GM21717 (cell line): ENCODE measurements at regions not wholly inside any gene's neighbourhood (a gene's known extent, or its start where the extent isn't known, plus 50 kb on each side); places are given as distances from the start of the nearest gene placed in this dataset.

Experiments used
- ATAC-seq: cut with Tn5 transposase; IDR thresholded peaks from one replicate; pipeline ENCODE4 v1.9.1; 2021; ENCODE audit warnings: mild to moderate bottlenecking, moderate library complexity; ENCODE audit not compliant: unreplicated experiment

- no peak for ATAC-seq
Measured at GRCh38 chr18:24930478-24930877, 421.5 kb downstream of the ZNF521 start.

- ATAC-seq: no peak
Measured at GRCh38 chr18:24930971-24931370, 421.0 kb downstream of the ZNF521 start.

GRCh38 chr18:24933345-24933744 lies 418.6 kb downstream of the ZNF521 start:
- no peak for ATAC-seq

- no peak for ATAC-seq
Measured at GRCh38 chr18:24934258-24934932, 417.6 kb downstream of the ZNF521 start.

- no peak for ATAC-seq
Measured at GRCh38 chr18:24935008-24935407, 417.0 kb downstream of the ZNF521 start.

GRCh38 chr18:24935896-24936295 lies 416.1 kb downstream of the ZNF521 start:
- ATAC-seq: no peak

GRCh38 chr18:24936691-24937090 lies 415.3 kb downstream of the ZNF521 start:
- ATAC-seq: no peak

- ATAC-seq: no peak
Measured at GRCh38 chr18:24937639-24938275, 414.2 kb downstream of the ZNF521 start.

- ATAC-seq: no peak
Measured at GRCh38 chr18:24940416-24940815, 411.6 kb downstream of the ZNF521 start.

- ATAC-seq: no peak
Measured at GRCh38 chr18:24941174-24941951, 410.6 kb downstream of the ZNF521 start.

GRCh38 chr18:24942144-24942543 lies 409.8 kb downstream of the ZNF521 start:
- ATAC-seq: no peak

- ATAC-seq: no peak
Measured at GRCh38 chr18:24947521-24948305, 404.3 kb downstream of the ZNF521 start.

- ATAC-seq: no peak
Measured at GRCh38 chr18:24949908-24950307, 402.1 kb downstream of the ZNF521 start.

GRCh38 chr18:24954341-24954740 lies 397.6 kb downstream of the ZNF521 start:
- no peak for ATAC-seq

GRCh38 chr18:24958001-24958400 lies 394.0 kb downstream of the ZNF521 start:
- ATAC-seq: no peak

- ATAC-seq: no peak
Measured at GRCh38 chr18:24959051-24959476, 392.9 kb downstream of the ZNF521 start.

- ATAC-seq: peak; percentile 72
Measured at GRCh38 chr18:24964216-24964615, 387.8 kb downstream of the ZNF521 start.

- ATAC-seq: no peak
Measured at GRCh38 chr18:24968238-24968775, 383.7 kb downstream of the ZNF521 start.

- no peak for ATAC-seq
Measured at GRCh38 chr18:24972577-24972976, 379.4 kb downstream of the ZNF521 start.

GRCh38 chr18:24974431-24974830 lies 377.5 kb downstream of the ZNF521 start:
- ATAC-seq: no peak
